Duodenal mucosa (tissue), 2 donors: ENCODE measurements at regions not wholly inside any gene's neighbourhood (a gene's known extent, or its start where the extent isn't known, plus 50 kb on each side); places are given as distances from the start of the nearest gene placed in this dataset.

Source experiments
- H3K27ac ChIP-seq: one replicate; pipeline ENCODE4 v1.7.0; 2013; ENCODE audit warnings: low read depth, low read length
- H3K27me3 ChIP-seq, 2 donors: one replicate each; pipeline ENCODE4 v1.7.0; 2013; ENCODE audit warnings: low read length in 2 of 2, control low read depth in 1 of 2; ENCODE audit not compliant: insufficient read depth in 2 of 2, control insufficient read depth in 1 of 2
- H3K36me3 ChIP-seq, 2 donors: one replicate each; pipeline ENCODE4 v1.7.0; 2013; ENCODE audit warnings: low read length in 2 of 2, control low read depth in 1 of 2; ENCODE audit not compliant: insufficient read depth in 2 of 2, control insufficient read depth in 1 of 2
- H3K4me1 ChIP-seq, 2 donors: one replicate each; pipeline ENCODE4 v1.7.0; 2013; ENCODE audit warnings: low read length in 2 of 2, control low read depth in 1 of 2; ENCODE audit not compliant: insufficient read depth in 2 of 2, control insufficient read depth in 1 of 2
- H3K4me3 ChIP-seq, 2 donors: one replicate each; pipeline ENCODE4 v1.7.0; 2013; ENCODE audit warnings: low read length in 2 of 2, low read depth in 1 of 2
- H3K9ac ChIP-seq, 2 donors: one replicate each; pipeline ENCODE4 v1.7.0; 2013; ENCODE audit warnings: low read length in 2 of 2, low read depth in 1 of 2
- H3K9me3 ChIP-seq, 2 donors: one replicate each; pipeline ENCODE4 v1.7.0; 2013; ENCODE audit warnings: low read length in 2 of 2, control low read depth in 1 of 2; ENCODE audit not compliant: control insufficient read depth in 1 of 2

DNA sequence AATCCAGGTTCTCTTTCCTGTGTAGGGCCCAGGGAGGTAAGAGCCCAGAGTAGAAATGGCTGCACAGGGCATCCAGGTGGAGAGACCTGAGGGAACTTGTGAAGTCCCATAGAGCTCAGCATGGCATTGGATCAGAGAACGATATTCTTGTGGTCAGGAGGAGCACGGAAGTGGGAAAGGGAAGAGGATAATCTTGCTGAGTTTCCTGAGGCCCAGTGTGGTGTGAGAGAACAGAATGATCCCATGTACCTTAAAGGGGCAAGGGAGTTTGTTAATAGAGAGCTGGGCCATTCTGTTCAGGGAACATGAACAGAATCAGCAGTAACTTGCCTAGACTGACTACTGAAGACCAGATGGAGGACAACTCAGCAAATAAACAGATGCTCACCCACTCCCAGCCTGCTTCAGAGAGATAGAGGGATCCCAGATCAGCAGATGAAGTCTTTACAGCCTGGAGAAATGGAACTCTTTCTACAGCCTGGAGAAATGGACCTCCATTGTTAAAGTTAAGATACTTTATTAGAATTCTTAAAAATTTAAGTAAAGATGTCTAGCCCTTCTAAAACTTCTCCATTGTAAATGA, 119.7 kb upstream of the ELL2 start:
- H3K4me3 ChIP-seq = no peak overlapping the region
- no peaks in the 10 kb centered on the region for H3K4me1 ChIP-seq
- no peaks in the 10 kb centered on the region for H3K27me3 ChIP-seq
- no peak overlapping the region for H3K9ac ChIP-seq
- no peaks in the 10 kb centered on the region for H3K36me3 ChIP-seq
- no peaks in the 10 kb centered on the region for H3K9me3 ChIP-seq
- no peak overlapping the region for H3K27ac ChIP-seq

- H3K4me1 ChIP-seq = no peaks in the 10 kb centered on the region
- H3K9me3 ChIP-seq = no peaks in the 10 kb centered on the region
- H3K4me3 ChIP-seq = no peak overlapping the region
- no peak overlapping the region for H3K9ac ChIP-seq
- H3K36me3 ChIP-seq = no peaks in the 10 kb centered on the region
- no peak overlapping the region for H3K27ac ChIP-seq
- no peaks in the 10 kb centered on the region for H3K27me3 ChIP-seq
These were observed 118.9 kb upstream of the ELL2 start for GRCh38 chr5:96080557-96080956.

DNA sequence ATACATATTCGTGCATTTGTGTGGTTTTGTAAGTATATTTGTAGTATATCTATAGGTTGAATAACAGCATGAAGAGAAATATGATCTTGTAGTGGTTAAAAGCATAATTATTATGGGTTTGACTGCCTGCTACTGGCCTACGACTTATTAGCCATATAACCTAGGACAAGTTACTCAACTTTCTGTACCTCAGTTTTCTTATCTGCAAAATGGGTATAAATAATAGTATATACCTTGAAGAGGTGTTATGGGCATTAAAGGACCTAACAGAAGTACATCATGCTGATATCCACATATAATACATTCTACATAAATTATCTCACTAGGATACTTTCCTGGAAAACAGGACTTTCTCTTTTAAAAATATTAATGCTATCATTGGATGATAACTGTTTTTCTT, 118.3 kb upstream of the ELL2 start:
- Histone ChIP-seq H3K9me3 (no peaks in the 10 kb centered on the region), H3K27ac (no peak overlapping the region)

GRCh38 chr5:96079075-96079474, 117.4 kb upstream of the ELL2 start:
- H3K4me1 ChIP-seq = no peaks in the 10 kb centered on the region
- H3K36me3 ChIP-seq = no peaks in the 10 kb centered on the region
- no peak overlapping the region for H3K27ac ChIP-seq
- H3K4me3 ChIP-seq = no peak overlapping the region
- H3K27me3 ChIP-seq = no peaks in the 10 kb centered on the region
- no peak overlapping the region for H3K9ac ChIP-seq
- no peaks in the 10 kb centered on the region for H3K9me3 ChIP-seq

More for the DNA sequence above, 118.3 kb upstream of the ELL2 start:
- Histone ChIP-seq H3K4me1 (no peaks in the 10 kb centered on the region), H3K9ac (no peak overlapping the region), H3K4me3 (no peak overlapping the region), H3K36me3 (no peaks in the 10 kb centered on the region), H3K27me3 (no peaks in the 10 kb centered on the region)

DNA sequence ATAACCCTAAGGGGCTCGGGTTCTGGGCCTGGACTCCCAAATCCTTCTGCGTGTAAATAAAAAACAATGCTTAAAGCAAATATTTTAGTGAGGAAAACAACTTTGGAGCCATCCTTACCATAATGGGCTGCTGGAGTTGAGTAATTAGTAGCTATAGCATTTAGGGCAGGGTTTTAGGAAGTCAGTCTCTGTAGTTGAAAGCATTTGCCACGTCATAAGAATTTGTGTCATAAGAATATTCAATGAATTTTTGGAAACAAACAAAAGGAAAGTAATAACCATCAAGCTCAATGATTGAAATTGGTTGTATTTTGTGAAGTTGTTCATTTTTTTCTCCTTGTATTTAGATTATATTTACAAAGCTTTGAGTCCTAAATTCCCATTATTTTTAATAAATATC, 114.8 kb upstream of the ELL2 start:
- Histone ChIP-seq H3K9ac (no peak overlapping the region), H3K9me3 (no peaks in the 10 kb centered on the region), H3K4me1 (no peaks in the 10 kb centered on the region), H3K27me3 (no peaks in the 10 kb centered on the region), H3K27ac (no peak overlapping the region), H3K4me3 (no peak overlapping the region), H3K36me3 (no peaks in the 10 kb centered on the region)

DNA sequence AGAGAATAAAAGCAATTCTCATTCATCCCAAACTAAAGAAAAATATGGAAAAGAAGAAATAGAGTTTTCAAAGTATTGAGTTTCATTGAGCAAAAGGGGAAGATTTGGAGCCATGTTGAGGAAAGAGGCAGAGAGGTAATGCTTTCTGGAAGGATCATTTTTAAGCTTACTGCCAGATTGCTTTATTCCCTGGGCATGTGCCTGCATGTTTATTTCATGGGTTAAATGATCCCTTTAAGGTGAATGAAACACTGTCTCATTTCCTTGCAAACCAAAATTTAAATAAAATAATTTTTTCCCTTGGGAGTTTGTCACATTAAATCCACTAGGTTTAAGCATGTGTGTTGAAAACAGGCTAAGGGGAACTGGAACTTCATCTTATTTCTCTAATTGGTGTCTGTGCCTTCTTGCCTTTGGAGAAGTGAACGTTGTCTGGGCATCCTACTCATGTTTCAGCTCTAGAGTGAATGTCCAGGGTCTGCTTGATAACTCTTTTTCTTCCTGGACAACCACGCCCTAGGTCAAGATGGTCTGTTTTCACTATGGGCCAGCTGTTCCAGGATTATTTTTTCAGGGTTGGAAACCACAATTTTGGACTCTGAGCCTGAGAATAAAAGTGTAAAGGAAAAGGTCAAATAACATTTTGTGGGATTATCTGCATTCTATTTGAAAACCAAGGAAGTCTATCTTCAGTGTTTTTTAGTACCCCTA, 114.1 kb upstream of the ELL2 start:
- Histone ChIP-seq H3K27me3 (no peaks in the 10 kb centered on the region), H3K4me1 (no peaks in the 10 kb centered on the region), H3K9ac (no peak overlapping the region), H3K9me3 (no peaks in the 10 kb centered on the region), H3K36me3 (no peaks in the 10 kb centered on the region), H3K4me3 (no peak overlapping the region), H3K27ac (no peak overlapping the region)

GRCh38 chr5:96074870-96075269, 113.2 kb upstream of the ELL2 start:
- no peak overlapping the region for H3K4me3 ChIP-seq
- H3K9me3 ChIP-seq = no peaks in the 10 kb centered on the region
- H3K4me1 ChIP-seq = no peaks in the 10 kb centered on the region
- H3K36me3 ChIP-seq = no peaks in the 10 kb centered on the region
- no peak overlapping the region for H3K27ac ChIP-seq
- H3K27me3 ChIP-seq = no peaks in the 10 kb centered on the region
- no peak overlapping the region for H3K9ac ChIP-seq

DNA sequence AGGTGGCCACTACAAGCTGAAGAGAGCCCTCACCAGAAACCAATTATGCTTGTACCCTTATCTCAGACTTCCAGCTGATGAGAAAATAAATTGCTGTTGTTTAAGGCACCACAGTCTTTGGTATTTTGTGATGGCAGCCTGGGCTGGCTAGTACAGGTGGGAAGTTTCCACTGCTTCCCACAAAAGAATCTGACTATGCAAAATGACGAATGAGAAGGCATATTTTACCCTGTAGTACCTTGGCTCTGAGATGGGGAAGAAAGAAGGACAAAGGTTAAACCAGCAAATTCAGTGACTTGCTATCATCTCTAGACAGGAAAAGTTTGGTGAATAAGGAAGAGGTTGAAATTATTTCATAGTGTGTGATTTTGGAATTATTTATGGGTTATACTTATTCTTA, 112.8 kb upstream of the ELL2 start:
- Histone ChIP-seq H3K36me3 (no peaks in the 10 kb centered on the region), H3K9ac (no peak overlapping the region), H3K4me3 (no peak overlapping the region), H3K9me3 (no peaks in the 10 kb centered on the region), H3K27me3 (no peaks in the 10 kb centered on the region), H3K27ac (no peak overlapping the region), H3K4me1 (no peaks in the 10 kb centered on the region)

DNA sequence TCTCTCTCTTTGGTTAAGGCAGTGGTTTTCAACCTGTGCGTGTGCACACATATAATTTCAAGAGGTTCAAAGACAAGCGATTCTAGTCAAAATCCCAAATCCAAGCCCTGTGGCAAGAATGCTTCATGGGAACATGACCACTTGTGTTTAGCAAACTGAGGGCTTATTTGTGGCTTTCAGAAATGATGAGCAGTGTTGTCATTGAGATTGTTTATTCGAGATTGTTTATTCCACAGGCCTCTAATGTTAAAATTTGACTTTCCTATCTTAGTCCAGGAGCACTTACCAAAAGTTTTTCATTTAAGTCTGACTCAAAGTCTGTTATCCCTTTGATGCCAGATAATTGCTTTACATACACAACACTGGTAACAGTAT, 111.1 kb upstream of the ELL2 start:
- Histone ChIP-seq H3K4me3 (no peak overlapping the region), H3K4me1 (no peaks in the 10 kb centered on the region), H3K9me3 (no peaks in the 10 kb centered on the region), H3K36me3 (no peaks in the 10 kb centered on the region), H3K27me3 (no peaks in the 10 kb centered on the region), H3K9ac (no peak overlapping the region), H3K27ac (no peak overlapping the region)

DNA sequence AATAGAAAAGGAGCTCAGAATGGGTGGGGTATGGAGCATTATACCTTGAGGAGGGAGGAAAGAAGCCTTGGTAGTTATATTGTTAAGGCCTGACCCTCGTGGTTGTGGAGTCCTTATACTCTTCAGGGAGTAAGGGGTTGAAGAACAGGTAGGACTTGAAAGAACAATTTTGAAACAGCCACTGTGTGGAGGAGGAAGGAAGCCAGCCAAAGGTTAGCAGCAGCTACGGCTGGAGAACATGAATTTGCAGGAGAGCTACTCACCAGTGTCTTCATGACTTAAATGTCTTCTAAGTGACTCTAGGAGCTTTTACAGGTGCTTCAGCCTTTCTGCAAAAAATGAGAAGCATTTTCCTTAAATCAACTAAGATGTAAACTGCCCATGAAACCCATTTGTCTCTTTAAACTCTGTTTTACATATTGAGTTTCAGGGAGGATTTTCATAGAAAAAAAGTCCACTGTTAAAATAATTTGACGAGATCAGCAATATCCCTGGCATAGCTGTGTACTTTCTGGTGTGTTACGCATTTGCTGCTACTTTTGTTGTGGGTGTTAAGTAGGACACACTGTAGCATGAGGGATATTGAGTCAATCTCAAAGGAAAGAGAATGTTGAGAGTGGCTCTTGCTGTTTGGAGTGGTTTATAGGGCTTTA, 110.6 kb upstream of the ELL2 start:
- Histone ChIP-seq H3K27ac (no peak overlapping the region), H3K4me3 (no peak overlapping the region), H3K9me3 (no peaks in the 10 kb centered on the region), H3K36me3 (no peaks in the 10 kb centered on the region), H3K9ac (no peak overlapping the region), H3K27me3 (no peaks in the 10 kb centered on the region), H3K4me1 (no peaks in the 10 kb centered on the region)
